Endothelial cell of umbilical vein (primary cell): ENCODE measurements at regions not wholly inside any gene's neighbourhood (a gene's known extent, or its start where the extent isn't known, plus 50 kb on each side); places are given as distances from the start of the nearest gene placed in this dataset.

ENCODE experiments used
- BruUV-seq: library from RNA; stranded (reverse); fragments of 400-500 nt; replicated peaks from 2 replicates; lab custom pipeline; 2021; lab: Mats Ljungman, UMichigan
- CTCF ChIA-PET: fragments of 300-600, 350-600 bp; sonication (Branson Sonifier 250); formaldehyde crosslinking; loops from one replicate; lab custom pipeline; 2021; ENCODE audit warnings: antibody characterized with exemption, inconsistent platforms; lab: Charles Lee
- POLR2A ChIA-PET: fragments of 300-600, 350-600 bp; sonication (Branson Sonifier 250); formaldehyde crosslinking; loops from one replicate; lab custom pipeline; 2021; ENCODE audit warnings: antibody characterized with exemption, inconsistent platforms; lab: Charles Lee
- DNase-seq: peaks from one replicate; pipeline ENCODE4 v3.0.0-alpha.2; 2011; ENCODE audit warnings: low read depth, low spot score
- FAIRE-seq: peaks from 2 replicates; lab custom pipeline; 2011; peaks lifted over from hg19 to GRCh38; lab: Jason Lieb, UNC
- H2AFZ ChIP-seq: 2 replicates; pipeline ENCODE4 v1.6.0; 2012; ENCODE audit warnings: low read depth, low read length, control low read depth, inconsistent platforms
- H3K27ac ChIP-seq: 2 replicates; pipeline ENCODE4 v1.5.1; 2011; ENCODE audit warnings: low read depth, mild to moderate bottlenecking, control low read depth, low read length, moderate library complexity; ENCODE audit not compliant: insufficient read depth
- H3K27me3 ChIP-seq, 2 experiments: 2 replicates each; pipeline versions ENCODE4 v1.6.0 to v1.6.1; 2011; ENCODE audit warnings: low read length in 2 of 2, mixed read lengths in 1 of 2; ENCODE audit not compliant: control insufficient read depth in 2 of 2, insufficient read depth in 2 of 2
- H3K36me3 ChIP-seq, 2 experiments: 2 replicates in 1 of 2; 3 replicates in 1 of 2; pipeline ENCODE4 v1.5.1; 2011; ENCODE audit warnings: low read length in 2 of 2, mild to moderate bottlenecking in 1 of 2, moderate library complexity in 1 of 2; ENCODE audit not compliant: control insufficient read depth in 2 of 2, insufficient read depth in 2 of 2; ENCODE audit errors: extremely low read depth in 1 of 2
- H3K4me1 ChIP-seq: 3 replicates; pipeline ENCODE4 v1.5.1; 2011; ENCODE audit warnings: mild to moderate bottlenecking, low read length; ENCODE audit not compliant: control insufficient read depth, insufficient read depth; ENCODE audit errors: extremely low read depth
- H3K4me2 ChIP-seq: 2 replicates; pipeline ENCODE4 v1.6.1; 2011; ENCODE audit warnings: low read length, control low read depth, mixed read lengths; ENCODE audit not compliant: insufficient read depth
- H3K4me3 ChIP-seq, 3 experiments: fragments of 200-600 bp in 1 of 3; sonication (generic), shearing (Covaris generic) in 1 of 3; replicated peaks in 1 of 3; 2 replicates each; pipeline ENCODE4 v1.5.1; 2011 to 2016; ENCODE audit warnings: control low read depth in 3 of 3, low read length in 3 of 3, mild to moderate bottlenecking in 2 of 3, inconsistent platforms in 1 of 3, low read depth in 1 of 3, moderate library complexity in 1 of 3; ENCODE audit not compliant: insufficient read depth in 1 of 3
- H3K79me2 ChIP-seq: 2 replicates; pipeline ENCODE4 v1.6.0; 2012; ENCODE audit warnings: low read length, inconsistent platforms; ENCODE audit not compliant: control insufficient read depth, insufficient read depth
- H3K9ac ChIP-seq: replicated peaks from 2 replicates; pipeline ENCODE3; 2011; ENCODE audit warnings: low read length, control low read depth; ENCODE audit not compliant: insufficient read depth; ENCODE audit errors: extremely low read depth
- H3K9me1 ChIP-seq: replicated peaks from 3 replicates; pipeline ENCODE4 v1.6.0; 2011; ENCODE audit warnings: mild to moderate bottlenecking, low read length; ENCODE audit not compliant: control insufficient read depth, insufficient read depth; ENCODE audit errors: extremely low read depth
- H3K9me3 ChIP-seq: replicated peaks from 2 replicates; pipeline ENCODE4 v1.5.1; 2012; ENCODE audit warnings: low read length, inconsistent platforms; ENCODE audit not compliant: control insufficient read depth, insufficient read depth
- H4K20me1 ChIP-seq: replicated peaks from 2 replicates; pipeline ENCODE3; 2011; ENCODE audit warnings: mild to moderate bottlenecking, low read length; ENCODE audit not compliant: control insufficient read depth, insufficient read depth; ENCODE audit errors: extremely low read depth
- CTCF ChIP-seq, 2 donors: IDR thresholded peaks; 1 replicate in 1 of 2; 2 replicates in 1 of 2; pipeline ENCODE4 v1.5.1; 2011; ENCODE audit warnings: low read length in 2 of 2, mild to moderate bottlenecking in 2 of 2, moderate library complexity in 2 of 2, control low read depth in 1 of 2, inconsistent platforms in 1 of 2, low read depth in 1 of 2; ENCODE audit not compliant: insufficient read depth in 1 of 2; ENCODE audit errors: extremely low read depth in 1 of 2
- EZH2 ChIP-seq: IDR thresholded peaks from 2 replicates; pipeline ENCODE4 v1.6.1; 2012; ENCODE audit warnings: borderline replicate concordance, low read depth, mild to moderate bottlenecking, moderate library complexity, low read length, inconsistent platforms; ENCODE audit not compliant: severe bottlenecking
- FOS ChIP-seq: IDR thresholded peaks from 2 replicates; pipeline ENCODE4 v1.6.1; 2011; ENCODE audit warnings: mild to moderate bottlenecking, low read length, moderate library complexity, borderline replicate concordance; ENCODE audit not compliant: insufficient read depth
- GATA2 ChIP-seq: IDR thresholded peaks from 2 replicates; pipeline ENCODE4 v1.7.0; 2011; ENCODE audit warnings: low read depth, mild to moderate bottlenecking, moderate library complexity, mixed read lengths, low read length; ENCODE audit not compliant: insufficient read length, insufficient read depth
- JUN ChIP-seq: IDR thresholded peaks from 2 replicates; pipeline ENCODE4 v1.6.1; 2011; ENCODE audit warnings: borderline replicate concordance, low read depth; ENCODE audit not compliant: insufficient read length, insufficient read depth
- MAX ChIP-seq: IDR thresholded peaks from 2 replicates; pipeline ENCODE4 v1.6.1; 2011; ENCODE audit not compliant: insufficient read depth, insufficient read length
- MYC ChIP-seq: IDR thresholded peaks from one replicate; pipeline ENCODE4 v1.6.1; 2011; ENCODE audit warnings: mild to moderate bottlenecking, low read depth, low read length
- POLR2A ChIP-seq: IDR thresholded peaks from 2 replicates; pipeline ENCODE4 v1.6.1; 2012; ENCODE audit warnings: low read depth, mild to moderate bottlenecking, control low read depth, low read length
- POLR2AphosphoS5 ChIP-seq: IDR thresholded peaks from 2 replicates; pipeline ENCODE4 v1.6.1; 2012; ENCODE audit warnings: low read depth, mild to moderate bottlenecking, control low read depth, low read length, moderate library complexity; ENCODE audit not compliant: insufficient read depth
- dilution Hi-C: fragments of 300-500 bp; cut with MboI; formaldehyde crosslinking; loops from one replicate; pipeline ENCODE4 v1.15.0; 2019; ENCODE audit warnings: low sequenced_read_pairs; ENCODE audit not compliant: extremely low pct_ligation_motif_present
- intact Hi-C: fragments of 100-400 bp; cut with micrococcal nuclease; formaldehyde crosslinking; loops from one replicate; pipeline ENCODE4 v1.10.0; 2022

- Histone ChIP-seq H3K9ac (no peak overlapping the region), H4K20me1 (no peaks in the 10 kb centered on the region), H3K4me2 (no peak overlapping the region), H3K36me3 (no peaks in the 10 kb centered on the region), H3K4me3 (no peak overlapping the region), H2AFZ (no peak overlapping the region), H3K27ac (no peak overlapping the region), H3K4me1 (peaks cover 11% of the 10 kb centered on the region), H3K27me3 (no peaks in the 10 kb centered on the region), H3K79me2 (no peaks in the 10 kb centered on the region), H3K9me3 (no peaks in the 10 kb centered on the region), H3K9me1 (no peaks in the 10 kb centered on the region)
- no TSS peak for BruUV-seq
- CTCF ChIA-PET: interaction anchor here (1.1 to 1.9 kb wide), 3 partner anchors 8 to 26 kb away, joined by 3 to 6 read pairs (median 3); no protein-coding TSS in a partner anchor
- DNase-seq (no peak), FAIRE-seq (no peak)
- dilution Hi-C loops (no loop called here), intact Hi-C loops (no loop called here)
- POLR2A ChIA-PET: no interaction called here
- TF ChIP-seq POLR2A (no peak), JUN (no peak)
These were observed 80.1 kb upstream of the TSC22D2 start for GRCh38 chr3:150327678-150328653.

GRCh38 chr3:150324788-150325187 is 83.3 kb upstream of the TSC22D2 start:
- no peak for DNase-seq
- H3K27ac ChIP-seq: no peak overlapping the region
- no peaks in the 10 kb centered on the region for H3K36me3 ChIP-seq
- dilution Hi-C loops (no loop called here), intact Hi-C loops (no loop called here)
- ChIA-PET POLR2A (no interaction called here), CTCF (interaction anchor here (1.4 kb wide), 1 partner anchor 171 kb away, joined by 3 read pairs; no protein-coding TSS in a partner anchor)
- no peak for FAIRE-seq
- H3K4me1 ChIP-seq: peaks cover 3% of the 10 kb centered on the region
- no peak overlapping the region for H3K4me3 ChIP-seq
- H3K79me2 ChIP-seq: no peaks in the 10 kb centered on the region
- no TSS peak for BruUV-seq
- no peak overlapping the region for H2AFZ ChIP-seq
- TF ChIP-seq CTCF (IDR thresholded peaks at IDR 0.05; ENCODE audit: extremely low read depth in 1 of 2, insufficient read depth in 1 of 2, low read depth in 1 of 2, low read length in 2 of 2) (no peak), EZH2 (no peak), MYC (no peak), FOS (no peak), POLR2AphosphoS5 (no peak), POLR2A (no peak), JUN (no peak), MAX (no peak), GATA2 (no peak)
- no peaks in the 10 kb centered on the region for H4K20me1 ChIP-seq
- no peak overlapping the region for H3K4me2 ChIP-seq
- no peaks in the 10 kb centered on the region for H3K9me1 ChIP-seq
- H3K9me3 ChIP-seq: no peaks in the 10 kb centered on the region
- no peaks in the 10 kb centered on the region for H3K27me3 ChIP-seq
- no peak overlapping the region for H3K9ac ChIP-seq
